GM19452 (cell line): ENCODE measurements at regions not wholly inside any gene's neighbourhood (a gene's known extent, or its start where the extent isn't known, plus 50 kb on each side); places are given as distances from the start of the nearest gene placed in this dataset.

ENCODE experiments used
- ATAC-seq: cut with Tn5 transposase; IDR thresholded peaks from one replicate; pipeline ENCODE4 v1.9.1; 2021; ENCODE audit not compliant: unreplicated experiment

DNA sequence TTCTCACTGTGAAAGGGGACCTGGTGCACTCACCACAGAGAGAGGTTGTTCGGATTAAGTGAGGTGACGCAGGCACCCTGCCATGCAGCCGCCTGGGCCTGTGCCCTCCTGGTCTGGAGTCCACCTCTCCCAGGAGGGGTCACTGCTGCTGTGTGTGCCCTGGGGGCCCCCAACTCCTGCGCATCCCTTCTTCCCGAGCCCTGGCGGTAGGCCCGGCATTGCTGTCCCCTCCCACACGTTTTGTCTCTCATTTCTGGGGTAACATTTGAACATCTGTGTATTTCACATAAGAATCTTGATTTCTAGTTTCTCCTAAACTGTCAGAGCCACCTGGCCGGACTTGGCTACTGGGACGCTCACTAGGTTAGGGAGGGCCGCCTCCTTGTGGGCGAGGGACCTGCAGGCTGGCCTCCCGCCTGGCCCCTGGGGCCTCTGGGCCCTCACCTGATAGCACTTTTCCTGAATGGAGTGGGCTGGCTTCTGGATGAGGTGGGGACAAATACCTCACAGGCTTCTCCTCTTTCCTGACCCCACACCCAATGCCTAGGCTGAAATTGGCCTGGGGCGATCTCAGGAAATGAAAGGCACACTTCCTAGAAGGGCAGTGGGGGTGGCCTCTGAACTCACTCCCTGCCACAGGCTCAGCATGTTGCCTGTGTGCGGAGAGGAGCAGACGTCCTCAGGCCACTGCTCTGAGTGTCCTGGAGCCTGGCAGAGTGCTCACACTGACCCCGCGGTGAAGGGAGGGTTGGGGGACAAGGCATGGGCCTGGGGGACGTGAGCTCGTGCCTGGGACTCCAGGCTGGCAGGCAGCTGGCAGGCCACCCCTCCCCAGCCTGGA, 104.2 kb upstream of the PRR23E start:
- no peak for ATAC-seq

DNA sequence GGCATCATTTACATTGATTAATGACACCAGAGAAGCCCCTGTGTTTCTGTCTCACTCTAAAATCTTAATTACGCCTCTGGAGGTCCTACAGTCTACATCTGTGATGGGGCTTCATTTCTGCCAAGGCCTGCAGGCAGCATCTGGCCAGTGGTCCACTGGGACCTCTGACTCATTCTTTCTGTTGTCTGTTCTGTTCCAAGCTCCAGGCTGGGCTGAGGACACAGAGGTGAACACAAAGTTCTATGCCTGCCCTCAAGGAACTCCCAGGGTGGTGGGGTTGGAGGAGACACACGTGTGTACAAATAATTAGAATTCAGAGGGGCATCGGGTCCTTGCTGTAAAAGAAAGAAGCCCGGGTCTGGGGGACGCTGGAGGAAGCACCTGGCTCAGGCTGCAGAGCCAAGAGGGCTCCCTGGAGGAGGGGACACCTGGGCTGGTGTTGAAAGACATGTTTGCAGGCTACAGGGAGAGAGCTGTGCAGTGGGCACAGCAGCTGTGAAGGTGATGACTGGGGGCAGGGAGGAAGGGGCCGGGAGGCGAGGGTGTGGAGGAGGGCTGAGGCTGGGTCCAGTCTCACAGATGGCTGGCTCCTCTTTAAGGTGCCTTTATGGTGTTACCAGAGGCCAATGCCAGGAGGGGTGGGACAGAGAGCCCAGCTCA, 103.3 kb upstream of the PRR23E start:
- no peak for ATAC-seq

DNA sequence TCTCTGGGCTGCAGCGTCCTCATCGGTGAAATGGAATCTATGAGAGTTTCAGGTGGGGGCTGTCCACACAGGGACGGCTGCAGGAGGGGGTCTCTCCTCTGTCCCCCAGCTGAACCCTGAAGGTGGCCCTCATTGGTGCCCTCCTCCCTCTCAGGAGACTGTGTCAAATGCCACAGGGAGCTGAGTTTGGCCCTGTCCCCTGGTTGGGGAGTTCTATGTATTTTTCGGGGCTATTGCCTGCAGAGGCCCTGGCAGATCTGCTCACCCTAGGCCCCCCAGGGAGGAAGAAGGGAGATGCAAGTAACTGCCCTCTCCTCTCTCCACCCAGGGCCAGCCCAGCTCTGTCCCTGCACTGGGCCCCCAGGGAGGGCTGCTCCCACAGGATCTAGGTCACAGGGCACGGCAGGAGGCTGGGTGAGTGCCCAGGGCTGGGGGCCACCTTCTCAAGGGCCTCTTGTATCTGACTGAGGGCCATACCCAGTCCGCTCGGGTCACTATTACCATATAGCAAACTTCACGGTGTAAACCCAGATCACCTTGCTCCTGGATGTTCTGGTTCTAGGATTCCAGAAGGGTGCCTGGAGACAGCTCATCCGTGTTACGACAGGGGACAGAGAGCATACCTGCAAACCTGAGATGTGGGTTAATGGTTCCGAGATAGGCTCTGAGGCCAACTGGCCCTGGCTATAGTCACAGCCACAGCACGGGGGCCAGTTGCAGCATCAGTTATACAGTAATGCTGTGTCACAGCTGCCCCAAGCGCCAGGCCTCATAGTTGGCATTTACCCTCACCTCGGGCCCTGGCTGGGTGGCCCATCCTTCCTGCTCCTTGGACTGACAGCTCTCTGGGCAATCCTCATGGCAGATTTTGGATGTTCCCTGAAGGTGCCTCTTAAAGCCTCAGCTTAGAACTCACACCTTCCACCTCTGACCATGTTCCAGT, 102.4 kb upstream of the PRR23E start:
- no peak for ATAC-seq

DNA sequence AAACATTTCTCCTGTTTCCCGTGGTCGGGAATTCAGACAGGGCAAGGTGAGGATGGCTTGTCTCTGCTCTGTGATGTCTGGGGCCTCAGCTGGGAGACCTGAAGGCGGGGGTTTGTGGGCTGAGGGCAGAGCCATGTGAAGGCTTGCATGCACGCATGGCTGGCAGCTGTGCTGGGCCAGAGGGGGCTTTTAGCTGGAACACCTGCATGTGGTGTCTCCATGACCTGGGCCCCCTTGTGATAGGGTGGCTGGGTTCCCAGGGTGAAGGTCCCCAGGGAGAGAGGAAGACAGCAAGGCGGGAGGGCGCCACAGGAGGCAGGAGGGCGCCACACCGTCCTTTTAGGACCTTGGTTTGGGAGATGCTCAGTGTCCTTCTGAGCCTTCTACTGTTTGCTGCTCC, 101.6 kb upstream of the PRR23E start:
- ATAC-seq, result no peak

DNA sequence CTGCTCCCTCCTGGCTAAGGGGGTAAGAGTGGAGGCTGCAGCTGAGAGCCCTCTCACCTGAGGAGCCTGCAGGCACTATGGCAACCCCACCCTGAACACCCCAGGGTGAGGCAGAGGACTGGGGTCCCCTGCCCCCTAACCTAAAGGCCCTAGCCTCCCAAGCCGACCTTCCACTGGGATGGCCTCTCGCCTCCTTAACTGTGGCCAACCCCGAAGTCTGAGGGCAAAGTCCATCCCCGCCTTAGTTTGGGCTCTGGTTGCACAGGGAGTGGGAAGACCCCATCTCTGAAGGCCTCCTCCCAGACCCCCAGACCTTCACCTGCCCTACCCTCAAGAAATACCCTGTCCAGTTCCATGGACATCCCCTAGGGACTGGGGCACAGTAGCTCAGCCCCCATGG, 100.6 kb upstream of the PRR23E start:
- ATAC-seq, result no peak

DNA sequence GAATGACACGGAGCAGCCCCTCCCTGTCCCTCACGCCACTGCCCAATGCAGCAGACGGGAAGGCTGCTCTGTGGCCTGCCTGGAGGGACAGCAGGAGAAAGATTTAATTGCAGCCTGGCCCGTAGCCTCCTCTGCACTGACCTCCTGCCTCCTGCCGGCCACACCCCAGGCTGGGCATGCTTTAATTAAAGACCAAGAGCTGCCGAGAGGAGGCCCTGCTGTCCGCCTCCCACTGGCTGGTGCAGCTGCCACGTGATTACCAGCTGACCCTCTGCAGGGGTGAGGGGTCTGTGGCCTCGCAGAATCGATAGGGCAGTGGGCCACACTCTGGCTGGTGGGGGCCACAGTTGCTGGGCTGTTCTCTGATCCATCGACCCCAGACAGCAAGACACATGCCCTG, 100.2 kb upstream of the PRR23E start:
- ATAC-seq, result no peak

DNA sequence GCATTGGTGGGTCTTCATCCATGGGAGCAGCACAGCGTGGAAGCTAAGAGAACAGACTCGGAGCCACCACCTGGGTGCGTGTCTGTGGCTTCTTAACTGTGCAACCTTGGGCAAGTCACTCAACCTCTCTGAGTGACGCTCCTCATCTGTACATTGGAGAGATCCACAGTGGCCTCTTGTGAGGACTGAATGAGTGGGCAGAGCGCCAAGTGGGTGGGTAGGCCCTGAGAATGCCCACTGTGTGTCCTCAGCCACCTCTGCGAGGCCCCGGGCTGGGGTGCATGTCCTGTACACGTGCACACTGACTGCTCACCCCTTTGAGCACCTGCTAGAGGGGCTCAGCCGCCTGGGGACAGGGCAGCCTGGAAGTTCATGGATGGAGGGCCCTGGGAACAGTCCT, 99.6 kb upstream of the PRR23E start:
- ATAC-seq, result no peak

DNA sequence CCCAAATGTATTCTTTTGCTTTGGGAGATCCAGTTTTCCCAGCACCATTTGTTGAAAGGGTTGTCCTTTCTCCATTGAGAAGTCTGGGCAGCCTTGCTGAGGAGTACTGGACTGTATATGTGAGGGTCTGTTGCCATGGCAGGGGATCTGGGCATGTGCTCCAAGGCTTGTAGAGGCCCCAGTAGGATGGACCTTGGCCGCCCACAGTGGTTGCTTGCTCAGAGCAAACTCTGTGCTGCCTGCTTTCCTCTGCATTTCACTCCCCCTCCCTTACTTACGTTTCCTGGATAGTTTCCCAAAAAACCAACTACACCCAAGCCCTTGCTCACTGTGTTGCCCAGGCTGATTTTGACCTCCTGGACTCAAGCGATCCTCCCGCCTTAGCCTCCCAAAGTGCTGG, 97.2 kb upstream of the PRR23E start:
- no peak for ATAC-seq

DNA sequence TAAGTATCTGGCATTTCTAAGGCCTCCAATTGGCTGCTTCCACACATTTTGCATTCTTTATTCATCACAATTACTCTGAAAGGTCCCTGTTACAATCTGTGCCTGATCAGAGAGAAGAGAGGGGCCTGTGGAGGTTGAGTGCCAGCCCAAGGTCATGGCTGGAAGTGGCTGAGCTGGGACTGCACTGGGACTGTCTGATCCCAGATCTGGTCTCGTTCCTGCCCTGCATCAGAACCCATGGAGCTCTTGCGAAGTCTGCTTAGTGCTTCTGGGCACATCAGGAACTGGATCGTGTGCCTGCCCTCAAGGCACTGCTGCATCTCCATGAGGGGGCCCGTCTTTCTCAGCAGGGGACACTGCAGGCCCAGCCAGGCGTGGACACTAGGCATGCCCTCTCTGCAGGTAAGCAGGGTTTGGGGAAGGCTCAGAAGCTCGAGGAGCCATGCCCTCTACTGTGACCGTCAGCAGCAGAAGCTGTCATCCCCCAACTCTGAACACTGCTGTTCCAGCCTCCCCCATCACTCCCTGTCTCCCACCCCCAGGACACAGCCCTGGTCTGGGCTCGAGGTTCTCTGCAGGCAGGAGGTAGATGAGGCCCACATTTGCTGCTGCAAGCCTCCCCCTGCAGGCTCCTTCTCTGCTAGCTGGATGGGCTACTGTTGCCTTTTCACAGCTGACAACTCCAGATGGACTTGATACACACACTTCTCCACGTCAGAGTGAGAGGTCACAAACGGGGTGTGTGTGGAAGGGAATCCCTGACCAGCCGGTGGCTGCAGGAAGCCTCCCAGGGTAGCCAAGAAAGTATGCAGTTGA, 96.5 kb upstream of the PRR23E start:
- ATAC-seq, result no peak

DNA sequence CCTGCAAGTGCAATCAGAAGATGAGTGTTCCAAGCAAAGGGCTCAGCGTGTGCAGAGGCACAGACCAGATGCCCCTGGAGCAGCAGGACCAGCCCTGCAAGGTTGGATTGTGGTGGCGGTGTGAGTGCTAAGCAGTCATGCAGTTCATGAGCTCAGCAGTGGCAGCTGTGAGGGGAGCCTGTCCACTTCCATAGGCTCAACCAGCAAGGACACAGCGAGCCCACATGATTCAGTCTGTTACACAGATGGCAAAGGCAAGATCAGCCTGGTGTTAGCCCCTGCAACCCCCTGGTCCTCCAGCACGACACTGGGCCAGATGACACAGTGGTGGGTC, 95.9 kb upstream of the PRR23E start:
- ATAC-seq, result no peak

DNA sequence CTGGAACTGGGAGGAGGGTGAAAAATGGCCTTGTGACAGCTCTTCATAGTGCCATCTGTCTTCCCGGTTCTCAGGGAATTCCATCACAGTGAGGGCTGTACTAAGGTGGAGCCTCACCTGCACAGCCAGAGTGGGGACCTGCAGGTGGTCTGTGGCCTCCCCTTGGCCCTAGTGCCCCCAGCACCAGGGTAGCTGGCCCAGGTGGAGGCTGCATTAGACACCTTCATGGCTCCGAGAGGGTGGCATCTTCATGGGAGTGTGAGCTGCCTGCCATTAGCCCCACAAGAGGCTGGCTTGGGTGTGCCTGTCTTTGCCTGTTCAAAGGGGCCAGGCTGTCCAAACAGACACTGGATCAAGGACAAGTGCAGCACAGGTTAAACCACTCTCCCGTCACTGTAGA, 95.5 kb upstream of the PRR23E start:
- ATAC-seq, result no peak

DNA sequence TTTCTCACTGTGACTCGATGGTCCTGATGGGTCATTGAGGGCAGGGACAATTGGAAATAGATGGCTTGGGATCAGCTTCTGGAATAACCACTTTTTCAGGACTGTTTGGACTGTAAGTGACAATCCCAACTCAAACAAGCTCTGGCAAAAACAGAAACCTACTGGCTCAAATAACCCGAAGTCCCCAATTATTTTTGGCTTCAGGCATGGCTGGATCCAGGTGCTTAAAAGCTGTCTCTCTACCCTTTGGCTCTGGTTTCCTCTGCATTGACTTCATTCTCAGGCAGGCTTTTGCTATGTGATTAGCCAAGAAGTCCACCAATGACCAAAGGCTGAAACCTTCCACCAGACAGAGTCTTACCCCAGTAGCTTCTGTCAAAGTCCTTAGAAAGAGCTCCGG, 92.9 kb upstream of the PRR23E start:
- ATAC-seq, result no peak

DNA sequence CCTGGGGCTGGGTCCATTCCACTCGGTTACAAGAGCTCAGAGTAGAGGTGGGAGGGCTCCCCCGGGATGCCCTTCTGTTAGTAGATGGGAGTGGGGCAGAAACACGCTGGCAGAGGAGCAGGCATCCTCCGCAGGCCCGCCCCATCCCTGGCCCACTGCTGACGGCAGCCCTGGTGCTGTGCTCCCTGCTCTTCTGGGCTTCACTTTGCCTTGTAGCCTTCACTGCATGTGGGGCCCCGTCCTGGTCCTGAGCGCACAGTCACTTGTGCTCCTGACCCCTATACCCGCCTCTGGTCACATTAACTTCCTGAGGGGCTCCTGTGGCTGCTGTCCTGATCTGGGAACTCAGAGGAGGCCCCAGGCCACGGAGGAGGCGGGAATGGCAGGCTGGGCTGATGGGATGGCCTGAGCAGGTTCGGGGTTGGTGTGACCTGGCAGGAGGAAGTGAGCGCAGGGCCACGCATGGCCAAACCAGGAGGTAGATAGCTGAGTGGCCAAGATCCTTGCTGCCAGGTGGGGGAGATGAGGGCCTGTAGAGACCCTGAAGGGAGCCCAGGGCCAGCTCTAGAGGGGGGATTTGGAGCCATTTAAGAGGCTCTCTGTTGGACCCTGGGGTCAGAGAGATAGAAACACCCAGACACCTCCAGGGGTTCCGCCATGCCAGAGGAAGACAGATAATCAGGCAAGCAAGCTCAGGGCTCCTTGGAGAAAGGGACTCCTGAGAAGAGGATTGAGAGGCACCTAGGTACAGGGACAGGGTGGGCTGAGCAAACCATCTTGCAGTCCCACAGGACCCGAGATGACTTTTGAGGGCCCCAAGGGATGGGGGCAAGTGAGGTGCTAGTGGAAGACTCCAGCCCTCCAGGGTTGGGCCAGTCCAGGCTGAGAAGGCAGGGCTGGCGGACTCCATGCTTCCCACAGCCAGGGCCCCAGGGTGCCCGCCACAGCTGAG, 92.2 kb upstream of the PRR23E start:
- no peak for ATAC-seq

DNA sequence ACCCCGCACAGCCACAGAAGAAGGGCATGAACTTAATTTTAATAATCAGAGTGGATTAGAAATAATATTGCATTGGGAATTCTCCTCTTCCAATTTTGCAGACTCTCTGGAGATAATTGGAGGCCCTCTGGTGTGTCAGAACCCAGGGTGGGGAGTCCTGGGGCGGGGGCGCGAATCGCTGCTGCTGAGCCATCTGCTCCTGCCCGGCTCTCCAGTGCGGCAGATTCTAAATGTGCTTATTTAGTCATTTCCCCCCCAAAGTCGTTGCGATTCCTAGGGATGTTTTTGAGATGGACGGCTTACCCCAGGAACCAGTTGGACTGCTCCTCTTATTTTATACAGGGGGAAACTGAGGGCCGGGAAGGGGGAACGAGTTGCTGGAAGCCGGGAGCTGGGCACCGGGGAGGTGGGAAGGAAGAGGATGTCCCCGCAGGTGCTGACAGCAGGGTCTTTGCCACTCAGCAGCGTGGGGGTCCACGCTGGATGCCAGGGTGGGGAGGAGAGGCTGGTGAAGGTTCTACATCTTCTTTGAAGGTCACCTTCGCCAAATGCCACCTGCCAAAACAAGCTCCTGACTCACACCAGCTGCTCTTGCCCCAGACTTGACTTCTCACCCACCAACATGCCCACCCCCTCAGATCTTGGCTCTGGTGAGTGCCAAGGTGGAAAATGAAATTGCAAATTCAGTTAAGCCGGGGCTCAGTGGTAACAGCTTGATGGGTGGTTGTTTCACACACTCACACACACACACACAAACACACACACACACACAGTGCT, 91.3 kb upstream of the PRR23E start:
- ATAC-seq, result no peak

DNA sequence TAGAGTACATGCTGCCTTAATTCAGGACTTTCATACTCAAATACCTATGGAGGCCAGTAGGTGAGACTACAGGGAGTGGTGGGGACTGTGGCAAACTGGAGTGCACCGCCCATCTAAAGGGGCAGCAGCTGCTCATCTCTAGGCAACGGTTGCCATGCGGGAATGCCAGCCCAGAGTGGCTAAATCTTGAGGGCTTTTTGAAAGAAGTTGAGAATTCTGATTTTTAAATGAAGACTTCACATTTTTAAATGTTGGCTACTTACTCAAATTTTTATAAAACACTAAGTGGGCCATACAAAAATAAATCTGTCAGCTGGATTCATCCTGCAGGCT, 90.8 kb upstream of the PRR23E start:
- no peak for ATAC-seq

DNA sequence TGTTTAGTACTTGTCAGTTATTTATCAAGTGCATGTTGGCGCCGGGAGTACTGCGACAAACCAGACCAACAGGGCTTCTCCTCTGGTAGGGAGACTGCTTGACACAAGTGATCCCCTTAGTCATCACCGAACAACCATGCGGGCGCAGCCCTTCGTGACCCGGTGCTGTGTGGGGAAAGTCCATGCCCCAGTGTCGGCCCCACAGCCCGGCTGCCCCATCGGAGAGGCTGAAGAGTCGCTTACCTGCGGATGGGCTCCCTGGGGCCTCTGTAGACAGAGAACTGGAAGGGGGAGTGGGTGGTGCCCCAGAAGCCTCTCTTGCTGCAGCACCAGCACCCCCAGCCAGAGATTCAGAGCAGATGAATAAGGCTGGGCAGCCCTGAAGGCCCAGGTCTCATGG, 90.3 kb upstream of the PRR23E start:
- no peak for ATAC-seq

DNA sequence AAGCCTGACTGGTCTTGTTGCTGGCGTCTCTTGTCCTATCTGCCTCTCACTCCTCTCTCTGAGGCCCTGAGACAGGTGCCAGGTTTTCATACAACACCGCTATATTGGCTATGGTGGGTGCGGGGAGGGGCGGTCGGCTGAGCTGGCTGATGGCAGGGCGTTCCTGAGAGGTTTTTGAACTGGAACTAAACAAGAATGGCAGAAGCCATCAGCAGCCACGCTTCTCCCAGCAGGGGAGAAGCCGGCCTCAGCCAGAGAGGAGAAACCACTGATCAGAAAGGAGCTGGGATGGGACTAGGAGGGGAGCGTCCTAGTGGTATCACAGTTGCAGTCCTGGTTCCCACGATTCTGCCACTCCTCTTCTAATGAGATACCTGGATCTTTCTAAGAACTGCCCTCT, 89.9 kb upstream of the PRR23E start:
- ATAC-seq, result no peak

DNA sequence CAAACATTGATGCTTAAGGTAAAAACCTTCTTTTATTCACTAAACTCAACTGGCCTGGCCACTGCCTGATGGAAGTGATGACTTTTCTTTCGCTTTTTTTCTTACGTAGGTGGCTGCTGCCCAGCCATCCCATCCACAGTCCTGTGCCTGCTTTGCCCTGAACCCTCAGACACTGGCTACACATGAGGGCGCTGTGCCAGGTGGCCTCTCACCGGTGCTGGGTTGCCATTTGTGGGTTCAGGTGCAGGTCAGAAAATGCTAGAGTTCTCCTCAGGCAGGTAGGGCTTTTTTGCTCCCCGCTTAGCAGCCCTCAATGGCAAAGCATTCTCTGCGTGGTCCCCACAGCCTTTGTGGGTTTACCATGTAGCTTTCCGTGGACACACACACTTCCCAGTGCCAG, 88.3 kb upstream of the PRR23E start:
- no peak for ATAC-seq

DNA sequence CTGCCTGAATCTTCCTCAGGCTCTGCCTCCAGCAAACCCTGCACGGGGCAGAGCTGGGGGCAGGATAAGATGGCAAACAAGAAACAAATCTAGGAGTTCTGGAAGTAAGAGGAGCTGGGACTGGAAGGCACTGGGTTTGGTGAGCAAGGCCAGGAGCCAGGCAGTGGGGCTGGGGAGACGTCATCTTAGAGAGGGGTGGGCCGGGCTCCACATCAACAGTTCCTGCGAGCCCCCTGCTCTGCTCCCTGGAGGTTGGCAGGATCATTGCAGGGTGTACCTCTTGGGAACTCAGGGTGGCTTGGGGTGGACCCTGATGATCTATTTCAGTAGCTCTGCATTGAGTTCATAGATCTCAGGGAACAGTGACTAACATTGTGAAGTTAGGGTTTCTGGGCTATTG, 87.3 kb upstream of the PRR23E start:
- ATAC-seq, result no peak
